WERI-Rb-1 (cell line): ENCODE measurements at regions not wholly inside any gene's neighbourhood (a gene's known extent, or its start where the extent isn't known, plus 50 kb on each side); places are given as distances from the start of the nearest gene placed in this dataset.

ENCODE experiments used
- DNase-seq: peaks from one replicate; pipeline ENCODE4 v3.0.0-alpha.2; 2020
- H3K27ac ChIP-seq: fragments of 250-450 bp; sonication (Bioruptor Pico); 2 replicates; pipeline ENCODE4 v1.5.1; 2020; ENCODE audit warnings: mild to moderate bottlenecking, moderate library complexity
- H3K27me3 ChIP-seq: fragments of 250-450 bp; sonication (Bioruptor Pico); 2 replicates; pipeline ENCODE4 v1.5.1; 2021; ENCODE audit warnings: mild to moderate bottlenecking, low read depth, moderate library complexity; ENCODE audit not compliant: insufficient read depth, severe bottlenecking
- H3K36me3 ChIP-seq: fragments of 250-450 bp; sonication (Bioruptor Pico); 2 replicates; pipeline ENCODE4 v1.5.1; 2020; ENCODE audit warnings: mild to moderate bottlenecking, moderate library complexity
- H3K4me3 ChIP-seq: 2 replicates; pipeline ENCODE4 v1.5.1; 2011; ENCODE audit warnings: low read depth, mild to moderate bottlenecking, control low read depth, low read length
- H3K9me3 ChIP-seq: fragments of 250-450 bp; sonication (Bioruptor Pico); 2 replicates; pipeline ENCODE4 v1.5.1; 2021; ENCODE audit warnings: mild to moderate bottlenecking, moderate library complexity; ENCODE audit not compliant: severe bottlenecking
- TF ChIP-seq, protein P1 (sequence below): IDR thresholded peaks from 2 replicates; pipeline ENCODE4 v1.5.1; 2011; ENCODE audit warnings: low read depth, mild to moderate bottlenecking, control low read depth, inconsistent platforms, low read length

DNA sequence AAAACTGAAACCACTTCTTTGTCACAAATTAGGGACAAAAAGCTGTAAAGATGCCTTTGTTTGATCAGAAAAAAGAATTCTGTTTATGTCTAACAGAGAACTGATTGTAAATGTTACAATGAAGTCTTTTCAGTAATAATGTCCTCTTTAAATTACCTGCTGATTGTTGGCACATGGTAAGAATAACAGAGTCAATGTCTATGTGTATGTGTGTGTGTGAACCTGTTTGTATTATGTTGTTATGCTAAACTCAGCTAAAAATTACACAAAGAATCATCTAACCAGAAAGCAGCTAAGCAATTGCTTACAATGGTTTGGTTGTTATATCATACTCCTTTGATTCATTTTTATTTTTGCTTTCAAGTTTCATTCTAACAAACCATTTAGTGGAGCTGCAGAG, 159.1 kb upstream of the PDZRN3 start:
- DNase-seq, result no peak
- H3K27ac ChIP-seq, result no peak overlapping the region
- TF ChIP-seq, protein P1, sequence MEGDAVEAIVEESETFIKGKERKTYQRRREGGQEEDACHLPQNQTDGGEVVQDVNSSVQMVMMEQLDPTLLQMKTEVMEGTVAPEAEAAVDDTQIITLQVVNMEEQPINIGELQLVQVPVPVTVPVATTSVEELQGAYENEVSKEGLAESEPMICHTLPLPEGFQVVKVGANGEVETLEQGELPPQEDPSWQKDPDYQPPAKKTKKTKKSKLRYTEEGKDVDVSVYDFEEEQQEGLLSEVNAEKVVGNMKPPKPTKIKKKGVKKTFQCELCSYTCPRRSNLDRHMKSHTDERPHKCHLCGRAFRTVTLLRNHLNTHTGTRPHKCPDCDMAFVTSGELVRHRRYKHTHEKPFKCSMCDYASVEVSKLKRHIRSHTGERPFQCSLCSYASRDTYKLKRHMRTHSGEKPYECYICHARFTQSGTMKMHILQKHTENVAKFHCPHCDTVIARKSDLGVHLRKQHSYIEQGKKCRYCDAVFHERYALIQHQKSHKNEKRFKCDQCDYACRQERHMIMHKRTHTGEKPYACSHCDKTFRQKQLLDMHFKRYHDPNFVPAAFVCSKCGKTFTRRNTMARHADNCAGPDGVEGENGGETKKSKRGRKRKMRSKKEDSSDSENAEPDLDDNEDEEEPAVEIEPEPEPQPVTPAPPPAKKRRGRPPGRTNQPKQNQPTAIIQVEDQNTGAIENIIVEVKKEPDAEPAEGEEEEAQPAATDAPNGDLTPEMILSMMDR, result no peak
- H3K36me3 ChIP-seq, result no peaks in the 10 kb centered on the region
- no peaks in the 10 kb centered on the region for H3K27me3 ChIP-seq
- no peaks in the 10 kb centered on the region for H3K9me3 ChIP-seq
- no peak overlapping the region for H3K4me3 ChIP-seq

DNA sequence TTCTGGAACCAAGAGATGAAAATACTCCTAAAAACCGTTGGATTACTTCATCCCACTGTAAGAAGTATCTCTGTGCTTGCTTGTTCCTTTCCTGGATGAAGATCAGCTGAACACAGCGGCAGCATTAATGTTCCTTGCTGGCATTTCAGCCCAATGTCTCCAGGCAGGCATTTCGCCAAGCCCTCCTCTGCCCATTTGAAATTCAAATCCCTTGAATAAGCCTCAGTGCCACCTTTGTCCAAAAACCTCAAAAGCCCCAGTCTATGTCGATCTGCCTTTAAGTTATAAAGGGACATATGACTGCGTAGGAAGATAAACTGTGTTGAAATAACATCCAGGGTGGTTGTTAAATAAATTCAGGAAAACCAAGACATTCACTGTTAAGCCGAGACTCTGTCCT, 156.8 kb upstream of the PDZRN3 start:
- no peaks in the 10 kb centered on the region for H3K36me3 ChIP-seq
- TF ChIP-seq, protein P1, result no peak
- no peaks in the 10 kb centered on the region for H3K9me3 ChIP-seq
- H3K27ac ChIP-seq, result no peak overlapping the region
- H3K4me3 ChIP-seq, result no peak overlapping the region
- no peaks in the 10 kb centered on the region for H3K27me3 ChIP-seq
- no peak for DNase-seq

DNA sequence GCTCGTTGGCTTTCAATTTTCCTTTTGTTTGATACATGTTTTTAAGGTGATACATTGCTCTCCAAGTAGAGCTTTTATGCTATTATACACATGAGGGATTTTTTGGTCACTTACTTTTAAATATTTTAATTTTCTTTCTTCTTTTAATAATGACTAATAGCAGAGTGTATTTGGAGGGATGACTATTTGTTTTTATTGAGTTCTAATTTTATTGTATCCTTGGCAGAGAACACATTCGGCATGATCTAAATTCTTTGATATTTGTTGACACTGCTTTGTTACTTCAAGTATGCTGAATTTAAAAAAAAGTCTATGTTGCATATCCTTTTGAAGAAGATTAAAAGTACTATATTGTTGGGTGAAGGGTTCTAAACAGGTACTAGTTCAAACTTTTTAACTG, 149.9 kb upstream of the PDZRN3 start:
- H3K4me3 ChIP-seq, result no peak overlapping the region
- no peak for DNase-seq
- H3K27me3 ChIP-seq, result no peaks in the 10 kb centered on the region
- TF ChIP-seq, protein P1, result no peak
- H3K9me3 ChIP-seq, result no peaks in the 10 kb centered on the region
- H3K36me3 ChIP-seq, result no peaks in the 10 kb centered on the region
- no peak overlapping the region for H3K27ac ChIP-seq

DNA sequence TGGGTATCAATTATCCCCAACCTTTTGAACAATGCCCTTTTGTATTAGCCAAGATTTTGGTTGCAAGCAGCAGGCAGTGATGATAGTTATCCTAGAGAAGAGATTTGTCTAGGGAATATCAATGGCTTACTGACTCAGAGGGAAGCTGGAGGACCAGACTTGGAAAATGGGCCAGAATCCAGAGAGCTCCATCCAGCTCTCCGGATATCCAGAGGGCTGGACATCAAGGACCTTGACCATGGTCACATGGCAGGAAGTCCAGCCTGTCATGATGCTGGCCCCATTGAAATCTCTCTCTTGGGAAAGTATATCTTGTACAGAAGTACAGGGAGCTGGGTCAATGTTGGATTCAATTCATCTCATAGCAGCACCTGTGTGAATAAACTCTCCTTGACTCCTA, 148.5 kb upstream of the PDZRN3 start:
- Histone ChIP-seq H3K27ac (no peak overlapping the region), H3K27me3 (no peaks in the 10 kb centered on the region), H3K9me3 (no peaks in the 10 kb centered on the region), H3K4me3 (no peak overlapping the region), H3K36me3 (no peaks in the 10 kb centered on the region)
- DNase-seq, result no peak
- TF ChIP-seq, protein P1, result no peak

- TF ChIP-seq, protein P1, result no peak
- Histone ChIP-seq H3K9me3 (no peaks in the 10 kb centered on the region), H3K36me3 (no peaks in the 10 kb centered on the region), H3K27me3 (no peaks in the 10 kb centered on the region), H3K27ac (no peak overlapping the region), H3K4me3 (no peak overlapping the region)
- DNase-seq, result no peak
Measured at GRCh38 chr3:73772076-73772886, 147.5 kb upstream of the PDZRN3 start.
